ENCODE measurements at regions not wholly inside any gene's neighbourhood (a gene's known extent, or its start where the extent isn't known, plus 50 kb on each side); places are given as distances from the start of the nearest gene placed in this dataset.

DNA sequence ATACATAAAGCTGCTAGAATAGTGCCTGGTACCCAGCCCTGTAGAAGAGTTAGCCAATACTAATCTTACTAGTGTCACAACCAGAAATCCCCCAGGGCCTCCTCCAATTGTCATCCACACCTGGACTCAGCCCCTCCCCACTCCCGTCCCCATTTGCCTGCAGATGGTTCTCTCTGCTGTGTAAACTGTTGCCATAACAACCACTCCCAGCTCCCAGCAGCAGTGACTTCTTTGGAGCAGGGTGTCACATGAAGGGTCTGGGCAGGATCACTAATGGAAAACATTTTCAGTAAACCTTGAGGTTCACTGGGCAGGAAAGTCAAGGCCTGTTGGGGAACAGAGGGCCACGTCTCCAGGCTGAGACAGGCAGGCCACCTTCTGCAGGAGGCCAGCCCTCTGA is 126.0 kb upstream of the IPO9 start:
- TF ChIP-seq, protein P1, sequence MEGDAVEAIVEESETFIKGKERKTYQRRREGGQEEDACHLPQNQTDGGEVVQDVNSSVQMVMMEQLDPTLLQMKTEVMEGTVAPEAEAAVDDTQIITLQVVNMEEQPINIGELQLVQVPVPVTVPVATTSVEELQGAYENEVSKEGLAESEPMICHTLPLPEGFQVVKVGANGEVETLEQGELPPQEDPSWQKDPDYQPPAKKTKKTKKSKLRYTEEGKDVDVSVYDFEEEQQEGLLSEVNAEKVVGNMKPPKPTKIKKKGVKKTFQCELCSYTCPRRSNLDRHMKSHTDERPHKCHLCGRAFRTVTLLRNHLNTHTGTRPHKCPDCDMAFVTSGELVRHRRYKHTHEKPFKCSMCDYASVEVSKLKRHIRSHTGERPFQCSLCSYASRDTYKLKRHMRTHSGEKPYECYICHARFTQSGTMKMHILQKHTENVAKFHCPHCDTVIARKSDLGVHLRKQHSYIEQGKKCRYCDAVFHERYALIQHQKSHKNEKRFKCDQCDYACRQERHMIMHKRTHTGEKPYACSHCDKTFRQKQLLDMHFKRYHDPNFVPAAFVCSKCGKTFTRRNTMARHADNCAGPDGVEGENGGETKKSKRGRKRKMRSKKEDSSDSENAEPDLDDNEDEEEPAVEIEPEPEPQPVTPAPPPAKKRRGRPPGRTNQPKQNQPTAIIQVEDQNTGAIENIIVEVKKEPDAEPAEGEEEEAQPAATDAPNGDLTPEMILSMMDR (conservative IDR thresholded peaks at IDR 0.05): no peak
- peak overlapping the region; percentile 17 for H3K4me3 Mint-ChIP-seq
- H3K36me3 Mint-ChIP-seq (ENCODE audit: low read depth): peaks cover 5% of the 10 kb centered on the region
- peaks cover 16% of the 10 kb centered on the region for H3K4me1 Mint-ChIP-seq
- H3K27me3 Mint-ChIP-seq (ENCODE audit: low read depth): no peaks in the 10 kb centered on the region
- no peak overlapping the region for H3K27ac Mint-ChIP-seq (ENCODE audit: unreplicated experiment)
- H3K9me3 Mint-ChIP-seq: peaks cover 2% of the 10 kb centered on the region
- DNase-seq (ENCODE audit: low read depth, low spot score): no peak

DNA sequence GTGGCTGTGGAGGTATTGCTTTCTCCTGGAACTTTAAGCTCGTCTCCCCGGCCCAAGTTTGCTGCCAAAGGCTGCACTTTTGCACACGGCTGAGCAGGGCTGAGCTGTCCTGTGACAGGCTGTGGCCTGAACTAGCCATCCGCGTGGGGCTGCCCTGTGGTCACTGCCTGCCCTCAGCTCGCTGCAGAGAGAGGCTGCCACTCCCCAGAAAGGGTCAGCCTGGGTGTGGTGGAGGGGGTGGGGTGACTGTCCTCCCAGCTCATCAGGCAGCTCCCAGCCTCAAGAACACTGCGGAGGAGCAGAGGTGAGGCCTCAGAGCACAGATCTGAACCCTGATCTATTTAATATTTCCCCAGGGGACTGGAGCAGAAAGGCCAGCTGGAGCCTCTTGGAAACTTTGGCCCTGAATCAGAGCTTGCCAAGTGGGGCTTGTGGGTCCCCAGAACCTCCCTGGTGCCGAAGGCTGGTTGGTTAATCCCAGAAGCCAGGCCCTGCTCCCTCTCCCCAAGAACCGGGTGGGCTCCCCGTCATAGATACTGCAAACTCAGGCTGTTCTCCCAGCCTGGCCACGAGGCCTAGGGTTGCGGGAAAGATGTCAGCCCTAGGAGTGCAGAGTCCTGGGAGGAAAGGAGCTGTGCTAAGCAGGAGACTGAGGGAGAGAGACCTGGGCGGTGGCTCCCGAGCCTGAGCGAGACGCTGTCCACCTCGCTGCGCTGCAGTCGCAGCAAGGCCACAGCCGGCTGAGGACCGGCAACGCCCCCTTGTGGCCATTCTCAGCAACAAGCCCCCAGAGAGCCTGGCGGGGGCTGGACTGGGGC is 125.1 kb upstream of the IPO9 start:
- no peak overlapping the region for H3K4me3 Mint-ChIP-seq
- peak; percentile 88 for DNase-seq (ENCODE audit: low read depth, low spot score)
- peaks cover 16% of the 10 kb centered on the region for H3K4me1 Mint-ChIP-seq
- TF ChIP-seq, protein P1 (conservative IDR thresholded peaks at IDR 0.05): peak; percentile 98
- H3K9me3 Mint-ChIP-seq: peaks cover 2% of the 10 kb centered on the region
- H3K27ac Mint-ChIP-seq (ENCODE audit: unreplicated experiment): no peak overlapping the region
- H3K36me3 Mint-ChIP-seq (ENCODE audit: low read depth): peaks cover 5% of the 10 kb centered on the region
- no peaks in the 10 kb centered on the region for H3K27me3 Mint-ChIP-seq (ENCODE audit: low read depth)

DNA sequence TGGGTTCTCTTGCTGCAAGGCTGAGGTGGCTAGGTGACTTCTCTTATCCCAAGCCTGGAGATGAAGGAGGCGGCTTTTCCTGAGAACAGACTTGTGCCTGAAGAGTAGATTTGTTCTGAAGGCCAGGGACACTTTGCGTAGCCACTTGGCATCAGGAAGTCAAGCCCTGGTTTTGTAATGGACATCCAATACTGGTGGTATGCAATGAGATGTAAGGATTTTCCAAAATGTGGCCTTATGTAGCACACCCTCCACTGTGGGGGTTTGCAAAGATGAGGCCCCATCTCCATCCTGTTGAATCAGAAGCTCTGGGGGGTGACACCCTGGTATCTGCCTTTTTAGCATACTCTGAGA is 124.5 kb upstream of the IPO9 start:
- Mint-ChIP-seq H3K9me3 (peaks cover 2% of the 10 kb centered on the region), H3K36me3 (ENCODE audit: low read depth) (peaks cover 4% of the 10 kb centered on the region), H3K4me3 (no peak overlapping the region), H3K27ac (ENCODE audit: unreplicated experiment) (no peak overlapping the region), H3K27me3 (ENCODE audit: low read depth) (no peaks in the 10 kb centered on the region), H3K4me1 (peaks cover 16% of the 10 kb centered on the region)
- no peak for DNase-seq (ENCODE audit: low read depth, low spot score)
- TF ChIP-seq, protein P1 (conservative IDR thresholded peaks at IDR 0.05): peak; percentile 9

DNA sequence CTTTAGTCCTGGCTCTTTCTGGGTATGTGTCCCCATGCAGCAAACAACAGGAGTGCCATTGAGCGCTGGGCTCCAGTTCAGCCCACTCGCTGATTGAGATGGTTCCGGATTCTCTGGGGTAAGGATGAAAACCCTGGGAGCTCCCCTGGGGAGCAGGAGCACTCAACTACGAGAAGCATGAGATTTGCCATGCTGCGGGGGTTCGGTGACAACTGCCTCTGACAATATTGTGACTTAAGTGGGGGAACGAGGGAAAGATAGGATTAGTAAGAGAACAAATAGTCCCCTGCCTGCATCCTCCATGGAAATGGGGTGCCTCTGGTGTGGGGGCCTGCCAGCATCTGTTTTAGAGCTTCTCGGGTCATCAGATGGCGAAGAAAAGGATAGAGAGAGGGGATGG is 123.6 kb upstream of the IPO9 start:
- H3K4me3 Mint-ChIP-seq: no peak overlapping the region
- TF ChIP-seq, protein P1 (conservative IDR thresholded peaks at IDR 0.05): no peak
- H3K27ac Mint-ChIP-seq (ENCODE audit: unreplicated experiment): peak overlapping the region; percentile 12
- no peak for DNase-seq (ENCODE audit: low read depth, low spot score)
- peaks cover 21% of the 10 kb centered on the region for H3K4me1 Mint-ChIP-seq
- H3K36me3 Mint-ChIP-seq (ENCODE audit: low read depth): peaks cover 2% of the 10 kb centered on the region
- H3K9me3 Mint-ChIP-seq: peaks cover 2% of the 10 kb centered on the region
- no peaks in the 10 kb centered on the region for H3K27me3 Mint-ChIP-seq (ENCODE audit: low read depth)

DNA sequence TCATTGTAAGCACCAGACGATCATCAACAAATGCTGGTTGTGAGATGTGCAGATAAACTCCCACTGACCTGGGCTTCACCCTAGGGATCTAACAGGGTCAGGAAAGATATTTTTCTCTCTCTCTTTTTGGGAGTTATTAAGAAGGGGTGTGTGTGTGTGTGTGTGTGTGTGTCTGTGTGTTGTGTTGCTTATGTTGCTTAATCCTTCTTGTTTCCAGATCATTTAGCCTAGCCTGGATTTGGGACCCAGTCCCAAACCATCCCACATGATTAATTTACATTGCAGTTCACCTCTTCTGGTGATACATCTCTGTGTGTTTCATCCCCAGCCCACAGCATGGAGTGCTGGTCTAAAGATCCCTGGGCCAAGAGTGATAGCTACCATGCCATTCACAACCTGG is 122.8 kb upstream of the IPO9 start:
- Mint-ChIP-seq H3K4me3 (no peak overlapping the region), H3K9me3 (peaks cover 2% of the 10 kb centered on the region), H3K27me3 (ENCODE audit: low read depth) (no peaks in the 10 kb centered on the region), H3K36me3 (ENCODE audit: low read depth) (peaks cover 2% of the 10 kb centered on the region), H3K4me1 (peaks cover 21% of the 10 kb centered on the region), H3K27ac (ENCODE audit: unreplicated experiment) (peak overlapping the region; percentile 84)
- TF ChIP-seq, protein P1 (conservative IDR thresholded peaks at IDR 0.05): no peak
- DNase-seq (ENCODE audit: low read depth, low spot score): no peak
